ENCODE measurements at regions not wholly inside any gene's neighbourhood (a gene's known extent, or its start where the extent isn't known, plus 50 kb on each side); places are given as distances from the start of the nearest gene placed in this dataset.

- H3F3A ChIP-seq (ENCODE audit: insufficient read depth), result no peaks in the 10 kb centered on the region
- DNase-seq, result no peak
- no peak overlapping the region for H2AFZ ChIP-seq
- in situ Hi-C loops (cut with MboI), result no loop called here
- no peaks in the 10 kb centered on the region for H4K20me1 ChIP-seq (ENCODE audit: insufficient read depth)
- no peaks in the 10 kb centered on the region for H3K36me3 ChIP-seq (ENCODE audit: low read depth)
- no peak overlapping the region for H3K27ac ChIP-seq
- no peak overlapping the region for H3K4me3 ChIP-seq
- H3K9me3 ChIP-seq (ENCODE audit: low read depth), result no peaks in the 10 kb centered on the region
- H3K9me2 ChIP-seq (ENCODE audit: insufficient read depth), result no peaks in the 10 kb centered on the region
- H3K79me2 ChIP-seq (ENCODE audit: insufficient read depth), result no peaks in the 10 kb centered on the region
- no peaks in the 10 kb centered on the region for H3K4me1 ChIP-seq (ENCODE audit: insufficient read depth)
- no peak for TF ChIP-seq EZH2 (IDR thresholded peaks at IDR 0.05; ENCODE audit: insufficient read depth, poor library complexity, severe bottlenecking)
- no peak for TF ChIP-seq EZH2phosphoT487 (IDR thresholded peaks at IDR 0.05; ENCODE audit: insufficient read depth, low read depth)
- H3K4me2 ChIP-seq (ENCODE audit: unreplicated experiment), result no peak overlapping the region
- no peak overlapping the region for H3K9ac ChIP-seq
- H3K27me3 ChIP-seq (replicated peaks; ENCODE audit: insufficient read depth), result no peaks in the 10 kb centered on the region
- WGBS, 2 experiments (ENCODE audit: low coverage in 1 of 2, low lambda C conversion rate in 2 of 2, missing lambda C conversion rate in 2 of 2), result 31 to 36% methylated on average over 3 of the region's 3 CpGs
These were observed 897.0 kb downstream of the EFNB2 start for GRCh38 chr13:105638426-105638825.

DNA sequence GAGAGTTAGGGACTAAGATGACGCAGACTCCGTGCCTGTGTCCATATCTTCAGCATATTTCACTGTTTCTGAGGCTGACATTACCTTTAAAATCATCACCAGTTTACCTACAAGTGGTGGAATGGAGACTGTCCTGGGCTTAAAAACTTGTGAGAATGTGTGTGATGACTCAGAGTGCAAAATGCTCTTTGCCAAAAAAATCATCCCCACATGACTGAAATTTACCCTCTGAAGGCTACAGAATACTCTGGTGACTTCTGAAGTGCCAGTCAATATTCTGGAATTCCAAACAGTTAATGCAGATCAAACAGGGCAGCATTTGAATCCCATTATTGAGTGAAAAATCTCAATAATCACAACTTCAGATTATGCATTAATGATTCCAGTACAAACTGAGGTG, 901.4 kb downstream of the EFNB2 start:
- DNase-seq, result no peak
- Histone ChIP-seq H3K4me3 (no peak overlapping the region), H2AFZ (no peak overlapping the region), H3K27ac (no peak overlapping the region), H4K20me1 (ENCODE audit: insufficient read depth) (no peaks in the 10 kb centered on the region), H3K4me1 (ENCODE audit: insufficient read depth) (no peaks in the 10 kb centered on the region), H3K9me2 (ENCODE audit: insufficient read depth) (no peaks in the 10 kb centered on the region), H3F3A (ENCODE audit: insufficient read depth) (no peaks in the 10 kb centered on the region), H3K27me3 (replicated peaks; ENCODE audit: insufficient read depth) (no peaks in the 10 kb centered on the region), H3K36me3 (ENCODE audit: low read depth) (no peaks in the 10 kb centered on the region), H3K4me2 (ENCODE audit: unreplicated experiment) (no peak overlapping the region), H3K79me2 (ENCODE audit: insufficient read depth) (no peaks in the 10 kb centered on the region), H3K9me3 (ENCODE audit: low read depth) (no peaks in the 10 kb centered on the region), H3K9ac (no peak overlapping the region)
- in situ Hi-C loops (cut with MboI), result no loop called here
- WGBS, 2 experiments (ENCODE audit: low coverage in 1 of 2, low lambda C conversion rate in 2 of 2, missing lambda C conversion rate in 2 of 2), result 33 to 38% methylated on average over 2 of the region's 2 CpGs
- TF ChIP-seq EZH2 (IDR thresholded peaks at IDR 0.05; ENCODE audit: insufficient read depth, poor library complexity, severe bottlenecking), result no peak
- TF ChIP-seq EZH2phosphoT487 (IDR thresholded peaks at IDR 0.05; ENCODE audit: insufficient read depth, low read depth), result no peak

DNA sequence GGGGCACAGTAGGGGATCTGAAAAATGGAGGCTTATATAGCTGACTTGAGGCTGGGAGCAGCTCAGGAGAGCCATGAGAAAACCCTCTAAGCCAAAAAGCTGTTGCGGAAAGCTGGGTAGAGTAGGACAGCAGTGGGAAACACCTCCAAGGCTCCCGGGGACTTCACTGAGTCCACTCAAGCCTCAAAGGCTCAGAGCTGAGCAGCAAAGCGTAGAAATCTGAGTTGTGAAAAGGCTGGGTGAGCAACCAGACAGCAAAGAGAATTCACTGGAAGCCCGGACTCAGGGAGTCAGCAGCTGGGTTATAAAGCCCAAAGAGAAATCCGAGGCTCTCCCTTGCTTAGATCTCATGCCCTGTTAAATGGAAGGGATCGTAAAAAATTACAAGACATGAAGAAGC, 905.0 kb downstream of the EFNB2 start:
- no peak overlapping the region for H3K27ac ChIP-seq
- H3K27me3 ChIP-seq (replicated peaks; ENCODE audit: insufficient read depth), result no peaks in the 10 kb centered on the region
- DNase-seq, result no peak
- no peaks in the 10 kb centered on the region for H4K20me1 ChIP-seq (ENCODE audit: insufficient read depth)
- H2AFZ ChIP-seq, result no peak overlapping the region
- H3K79me2 ChIP-seq (ENCODE audit: insufficient read depth), result no peaks in the 10 kb centered on the region
- no peaks in the 10 kb centered on the region for H3K9me2 ChIP-seq (ENCODE audit: insufficient read depth)
- no peaks in the 10 kb centered on the region for H3K4me1 ChIP-seq (ENCODE audit: insufficient read depth)
- TF ChIP-seq EZH2phosphoT487 (IDR thresholded peaks at IDR 0.05; ENCODE audit: insufficient read depth, low read depth) (no peak), EZH2 (IDR thresholded peaks at IDR 0.05; ENCODE audit: insufficient read depth, poor library complexity, severe bottlenecking) (no peak)
- no peak overlapping the region for H3K4me3 ChIP-seq
- H3K9me3 ChIP-seq (ENCODE audit: low read depth), result no peaks in the 10 kb centered on the region
- H3F3A ChIP-seq (ENCODE audit: insufficient read depth), result no peaks in the 10 kb centered on the region
- H3K9ac ChIP-seq, result no peak overlapping the region
- no peak overlapping the region for H3K4me2 ChIP-seq (ENCODE audit: unreplicated experiment)
- WGBS, 2 experiments (ENCODE audit: low coverage in 1 of 2, low lambda C conversion rate in 2 of 2, missing lambda C conversion rate in 2 of 2), result 31 to 32% methylated on average over 6 of the region's 6 CpGs
- H3K36me3 ChIP-seq (ENCODE audit: low read depth), result no peaks in the 10 kb centered on the region
- in situ Hi-C loops (cut with MboI), result no loop called here

DNA sequence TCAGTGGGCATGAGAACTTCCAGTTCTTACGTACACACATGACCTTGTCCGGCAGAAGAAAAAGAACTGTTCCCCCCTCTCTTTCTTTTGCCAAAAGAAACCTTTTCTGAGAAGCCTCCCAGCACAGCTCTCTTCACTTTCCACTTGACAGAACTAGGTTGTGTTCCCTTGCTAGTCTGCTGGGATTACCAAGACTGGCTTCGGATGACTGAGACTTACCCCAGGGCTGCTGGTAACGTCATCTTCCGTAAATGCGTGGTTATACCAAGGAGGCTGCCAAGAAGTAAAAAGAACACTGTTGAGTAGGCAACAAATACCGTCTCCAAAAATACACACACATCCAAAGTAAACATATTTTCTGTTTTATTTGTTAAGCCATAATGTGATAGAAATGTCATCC, 908.2 kb downstream of the EFNB2 start:
- Histone ChIP-seq H3K9me2 (ENCODE audit: insufficient read depth) (no peaks in the 10 kb centered on the region), H3K27me3 (replicated peaks; ENCODE audit: insufficient read depth) (no peaks in the 10 kb centered on the region), H3K4me1 (ENCODE audit: insufficient read depth) (no peaks in the 10 kb centered on the region), H2AFZ (no peak overlapping the region), H4K20me1 (ENCODE audit: insufficient read depth) (no peaks in the 10 kb centered on the region), H3K27ac (no peak overlapping the region), H3K79me2 (ENCODE audit: insufficient read depth) (no peaks in the 10 kb centered on the region), H3K36me3 (ENCODE audit: low read depth) (no peaks in the 10 kb centered on the region), H3K4me3 (no peak overlapping the region), H3K4me2 (ENCODE audit: unreplicated experiment) (no peak overlapping the region), H3K9ac (no peak overlapping the region), H3K9me3 (ENCODE audit: low read depth) (no peaks in the 10 kb centered on the region), H3F3A (ENCODE audit: insufficient read depth) (no peaks in the 10 kb centered on the region)
- no peak for DNase-seq
- in situ Hi-C loops (cut with MboI), result no loop called here
- TF ChIP-seq EZH2 (IDR thresholded peaks at IDR 0.05; ENCODE audit: insufficient read depth, poor library complexity, severe bottlenecking) (no peak), EZH2phosphoT487 (IDR thresholded peaks at IDR 0.05; ENCODE audit: insufficient read depth, low read depth) (no peak)
- 36 to 48% methylated on average over 7 of the region's 7 CpGs for WGBS, 2 experiments (ENCODE audit: low coverage in 1 of 2, low lambda C conversion rate in 2 of 2, missing lambda C conversion rate in 2 of 2)

GRCh38 chr13:105625691-105626090, 909.8 kb downstream of the EFNB2 start:
- Histone ChIP-seq H3K79me2 (ENCODE audit: insufficient read depth) (no peaks in the 10 kb centered on the region), H3K4me1 (ENCODE audit: insufficient read depth) (no peaks in the 10 kb centered on the region), H3K27ac (no peak overlapping the region), H4K20me1 (ENCODE audit: insufficient read depth) (no peaks in the 10 kb centered on the region), H3K9me2 (ENCODE audit: insufficient read depth) (no peaks in the 10 kb centered on the region), H3K4me3 (no peak overlapping the region), H3K9ac (no peak overlapping the region), H3K9me3 (ENCODE audit: low read depth) (no peaks in the 10 kb centered on the region), H3K27me3 (replicated peaks; ENCODE audit: insufficient read depth) (no peaks in the 10 kb centered on the region), H3K4me2 (ENCODE audit: unreplicated experiment) (no peak overlapping the region), H3F3A (ENCODE audit: insufficient read depth) (no peaks in the 10 kb centered on the region), H3K36me3 (ENCODE audit: low read depth) (no peaks in the 10 kb centered on the region), H2AFZ (no peak overlapping the region)
- DNase-seq, result no peak
- WGBS, 2 experiments (ENCODE audit: low coverage in 1 of 2, low lambda C conversion rate in 2 of 2, missing lambda C conversion rate in 2 of 2), result 16 to 21% methylated on average over 2 of the region's 2 CpGs
- no peak for TF ChIP-seq EZH2 (IDR thresholded peaks at IDR 0.05; ENCODE audit: insufficient read depth, poor library complexity, severe bottlenecking)
- in situ Hi-C loops (cut with MboI), result no loop called here
